H9 (cell line): ENCODE measurements at regions not wholly inside any gene's neighbourhood (a gene's known extent, or its start where the extent isn't known, plus 50 kb on each side); places are given as distances from the start of the nearest gene placed in this dataset.

ENCODE experiments used
- DNase-seq: peaks from one replicate; pipeline ENCODE4 v3.0.0-alpha.2; 2017
- H2AFZ ChIP-seq: one replicate; pipeline ENCODE4 v1.6.1; 2013; ENCODE audit warnings: mild to moderate bottlenecking, low read length, control low read depth, moderate library complexity
- H2AK5ac ChIP-seq: 2 replicates; pipeline ENCODE4 v1.6.1; 2013; ENCODE audit warnings: low read length, control low read depth, mixed read lengths; ENCODE audit not compliant: insufficient read length
- H2BK120ac ChIP-seq: one replicate; pipeline ENCODE4 v1.6.1; 2013; ENCODE audit warnings: low read depth, mild to moderate bottlenecking, low read length, control low read depth, inconsistent platforms; ENCODE audit not compliant: poor library complexity, severe bottlenecking
- H2BK12ac ChIP-seq: 2 replicates; pipeline ENCODE4 v1.6.1; 2013; ENCODE audit warnings: low read length, control low read depth, mixed read lengths, low read depth; ENCODE audit not compliant: insufficient read length
- H2BK15ac ChIP-seq: 2 replicates; pipeline ENCODE4 v1.6.1; 2013; ENCODE audit warnings: low read depth, low read length, control low read depth
- H2BK20ac ChIP-seq: one replicate; pipeline ENCODE4 v1.6.1; 2013; ENCODE audit warnings: low read depth, mild to moderate bottlenecking, low read length, control low read depth, inconsistent platforms; ENCODE audit not compliant: poor library complexity, severe bottlenecking
- H2BK5ac ChIP-seq: 2 replicates; pipeline ENCODE4 v1.6.1; 2013; ENCODE audit warnings: low read length, control low read depth, mixed read lengths; ENCODE audit not compliant: insufficient read length
- H3K14ac ChIP-seq: 2 replicates; pipeline ENCODE4 v1.6.1; 2013; ENCODE audit warnings: low read length, control low read depth; ENCODE audit not compliant: insufficient read depth
- H3K18ac ChIP-seq: 2 replicates; pipeline ENCODE4 v1.6.1; 2013; ENCODE audit warnings: low read depth, mild to moderate bottlenecking, mixed read lengths, low read length, control low read depth; ENCODE audit not compliant: insufficient read length
- H3K23ac ChIP-seq: 2 replicates; pipeline ENCODE4 v1.6.1; 2013; ENCODE audit warnings: low read length, control low read depth, mixed read lengths, low read depth; ENCODE audit not compliant: insufficient read length
- H3K23me2 ChIP-seq: 2 replicates; pipeline ENCODE4 v1.6.1; 2013; ENCODE audit warnings: low read depth, mild to moderate bottlenecking, mixed read lengths, low read length, control low read depth; ENCODE audit not compliant: insufficient read length, poor library complexity, severe bottlenecking
- H3K27ac ChIP-seq: 2 replicates; pipeline ENCODE4 v1.5.1; 2013; ENCODE audit warnings: low read length, control low read depth, mixed read lengths, low read depth; ENCODE audit not compliant: insufficient read length
- H3K27me3 ChIP-seq: 2 replicates; pipeline ENCODE4 v1.6.1; 2013; ENCODE audit warnings: low read length, control low read depth, inconsistent platforms; ENCODE audit not compliant: insufficient read depth
- H3K4ac ChIP-seq: 2 replicates; pipeline ENCODE4 v1.6.1; 2013; ENCODE audit warnings: low read depth, mild to moderate bottlenecking, control low read depth, inconsistent platforms, low read length, moderate library complexity
- H3K4me1 ChIP-seq: 2 replicates; pipeline ENCODE4 v1.6.1; 2013; ENCODE audit warnings: low read length, control low read depth, inconsistent platforms; ENCODE audit not compliant: insufficient read depth
- H3K4me2 ChIP-seq: 2 replicates; pipeline ENCODE4 v1.6.1; 2013; ENCODE audit warnings: low read length, control low read depth, mixed read lengths; ENCODE audit not compliant: insufficient read length, insufficient read depth
- H3K56ac ChIP-seq: 2 replicates; pipeline ENCODE4 v1.6.1; 2013; ENCODE audit warnings: low read depth, mild to moderate bottlenecking, mixed read lengths, low read length, control low read depth; ENCODE audit not compliant: insufficient read length
- H3K79me1 ChIP-seq: 2 replicates; pipeline ENCODE4 v1.6.1; 2013; ENCODE audit warnings: low read depth, mild to moderate bottlenecking, moderate library complexity, low read length, control low read depth, inconsistent platforms; ENCODE audit not compliant: insufficient read depth, poor library complexity, severe bottlenecking
- H3K79me2 ChIP-seq: 2 replicates; pipeline ENCODE4 v1.6.1; 2013; ENCODE audit warnings: low read length, control low read depth, inconsistent platforms; ENCODE audit not compliant: insufficient read depth
- H3K9ac ChIP-seq: 2 replicates; pipeline ENCODE4 v1.6.1; 2013; ENCODE audit warnings: low read length, control low read depth, mixed read lengths; ENCODE audit not compliant: insufficient read length; ENCODE audit errors: extremely low read depth
- H3K9me3 ChIP-seq: one replicate; pipeline ENCODE4 v1.6.1; 2013; ENCODE audit warnings: low read depth, low read length, inconsistent platforms; ENCODE audit not compliant: control insufficient read depth
- H3T11ph ChIP-seq: one replicate; pipeline ENCODE4 v1.6.1; 2013; ENCODE audit warnings: mild to moderate bottlenecking, low read length, control low read depth, inconsistent platforms
- H4K20me1 ChIP-seq: one replicate; pipeline ENCODE4 v1.6.1; 2013; ENCODE audit not compliant: control insufficient read depth, insufficient read length, insufficient read depth
- H4K5ac ChIP-seq: 2 replicates; pipeline ENCODE4 v1.6.1; 2013; ENCODE audit warnings: low read depth, mild to moderate bottlenecking, mixed read lengths, low read length, control low read depth; ENCODE audit not compliant: insufficient read length
- H4K8ac ChIP-seq: replicated peaks from 2 replicates; pipeline ENCODE4 v1.6.1; 2013; ENCODE audit warnings: low read length, control low read depth, mixed read lengths, low read depth; ENCODE audit not compliant: insufficient read length
- H4K91ac ChIP-seq: 2 replicates; pipeline ENCODE4 v1.6.1; 2013; ENCODE audit warnings: low read depth, mild to moderate bottlenecking, moderate library complexity, mixed read lengths, low read length, control low read depth; ENCODE audit not compliant: insufficient read length
- H3K27ac Mint-ChIP-seq, 3 experiments: 2 replicates in 2 of 3; 3 replicates in 1 of 3; pipeline ENCODE4 v1.8.0; 2020 to 2021; ENCODE audit warnings: mixed read lengths in 3 of 3, mild to moderate bottlenecking in 1 of 3, moderate library complexity in 1 of 3
- H3K27me3 Mint-ChIP-seq: 2 replicates; pipeline ENCODE4 v1.8.0; 2021; ENCODE audit warnings: low read depth, mild to moderate bottlenecking, moderate library complexity, mixed read lengths
- H3K36me3 Mint-ChIP-seq, 3 experiments: 2 replicates in 2 of 3; 3 replicates in 1 of 3; pipeline ENCODE4 v1.8.0; 2020 to 2021; ENCODE audit warnings: low read depth in 3 of 3, mixed read lengths in 3 of 3; ENCODE audit not compliant: insufficient read depth in 1 of 3
- H3K4me1 Mint-ChIP-seq, 2 experiments: 2 replicates each; pipeline ENCODE4 v1.8.0; 2020; ENCODE audit warnings: mixed read lengths in 2 of 2
- H3K4me3 Mint-ChIP-seq, 2 experiments: 2 replicates in 1 of 2; 3 replicates in 1 of 2; pipeline ENCODE4 v1.8.0; 2020 to 2021; ENCODE audit warnings: mild to moderate bottlenecking in 2 of 2, mixed read lengths in 2 of 2, moderate library complexity in 1 of 2
- H3K9me3 Mint-ChIP-seq, 2 experiments: 2 replicates in 1 of 2; 3 replicates in 1 of 2; pipeline ENCODE4 v1.8.0; 2020; ENCODE audit warnings: mild to moderate bottlenecking in 2 of 2, mixed read lengths in 2 of 2, moderate library complexity in 1 of 2
- CTCF ChIP-seq: fragments of 200-600 bp; sonication (generic); conservative IDR thresholded peaks from 3 replicates; pipeline ENCODE4 v1.8.0; 2021; ENCODE audit warnings: antibody characterized with exemption, mild to moderate bottlenecking
- WGBS: extraction: QIAGEN DNeasy Blood & Tissue Kit; methylation state at CpG from one replicate; pipeline ENCODE4 v1.1.7; 2013; ENCODE audit warnings: missing lambda C conversion rate, low lambda C conversion rate, mixed read lengths; ENCODE audit not compliant: insufficient read length; ENCODE audit errors: extremely low coverage; 5-methylcytosine and 5-hydroxymethylcytosine counted together

GRCh38 chr15:94739639-94740038, 508.3 kb downstream of the MCTP2 start:
- Histone ChIP-seq H2AFZ (no peak overlapping the region), H2BK15ac (no peak overlapping the region), H2AK5ac (no peak overlapping the region), H3K4me2 (no peak overlapping the region), H3K18ac (no peak overlapping the region), H4K5ac (no peak overlapping the region), H3K9ac (no peak overlapping the region), H3K4ac (no peak overlapping the region), H2BK12ac (no peak overlapping the region), H2BK5ac (no peak overlapping the region), H3K23ac (no peak overlapping the region), H3T11ph (no peak overlapping the region), H3K56ac (no peak overlapping the region), H4K20me1 (no peaks in the 10 kb centered on the region), H3K9me3 (no peaks in the 10 kb centered on the region), H3K27me3 (no peaks in the 10 kb centered on the region), H3K23me2 (peaks cover 4% of the 10 kb centered on the region), H3K79me2 (no peaks in the 10 kb centered on the region), H2BK120ac (no peak overlapping the region), H4K91ac (no peak overlapping the region), H3K14ac (no peak overlapping the region), H2BK20ac (no peak overlapping the region), H4K8ac (no peak overlapping the region), H3K79me1 (no peaks in the 10 kb centered on the region), H3K27ac (no peak overlapping the region), H3K4me1 (peaks cover 11% of the 10 kb centered on the region)
- Mint-ChIP-seq H3K27me3 (no peaks in the 10 kb centered on the region; the same call in 1 of the 2 replicates), H3K9me3 (peaks cover 0 to 2% of the 10 kb centered on the region in 2 experiments; a peak in 1 of 5 replicates), H3K4me1 (peaks cover 17 to 20% of the 10 kb centered on the region in 2 experiments), H3K4me3 (no peak overlapping the region), H3K36me3 (no peaks in the 10 kb centered on the region; a peak in 1 of 7 replicates), H3K27ac (no peak overlapping the region)
- no CpG with 5 or more reads among the region's 3 CpGs for whole genome bisulfite sequencing
- TF ChIP-seq CTCF = no peak
- no peak for DNase-seq
